Activated CD4-positive, CD25-positive, alpha-beta regulatory T cell treated with anti-CD3 and anti-CD28 coated beads, Interleukin-2, amount 50 U/mL, for 72 hours (primary cell): ENCODE measurements at regions not wholly inside any gene's neighbourhood (a gene's known extent, or its start where the extent isn't known, plus 50 kb on each side); places are given as distances from the start of the nearest gene placed in this dataset.

Experiments
- DNase-seq: peaks from one replicate; pipeline ENCODE4 v3.0.0; 2021

GRCh38 chr10:108452533-108452932 is 1288.0 kb upstream of the SORCS1 start:
- DNase-seq, result no peak

- no peak for DNase-seq
Measured at GRCh38 chr10:108450280-108450679, 1285.8 kb upstream of the SORCS1 start.

- no peak for DNase-seq
Measured at GRCh38 chr10:108445746-108446145, 1281.2 kb upstream of the SORCS1 start.

- no peak for DNase-seq
Measured at GRCh38 chr10:108443636-108444035, 1279.1 kb upstream of the SORCS1 start.

GRCh38 chr10:108439397-108439796 is 1274.9 kb upstream of the SORCS1 start:
- no peak for DNase-seq

- no peak for DNase-seq
Measured at GRCh38 chr10:108436096-108436495, 1271.6 kb upstream of the SORCS1 start.

GRCh38 chr10:108434559-108435252 is 1270.2 kb upstream of the SORCS1 start:
- no peak for DNase-seq

GRCh38 chr10:108427146-108427545 is 1262.6 kb upstream of the SORCS1 start:
- DNase-seq, result no peak

- DNase-seq, result no peak
Measured at GRCh38 chr10:108425283-108425964, 1260.9 kb upstream of the SORCS1 start.

- no peak for DNase-seq
Measured at GRCh38 chr10:108424656-108425055, 1260.2 kb upstream of the SORCS1 start.

GRCh38 chr10:108422286-108422685 is 1257.8 kb upstream of the SORCS1 start:
- no peak for DNase-seq

GRCh38 chr10:108421266-108421665 is 1256.8 kb upstream of the SORCS1 start:
- DNase-seq, result no peak

- DNase-seq, result no peak
Measured at GRCh38 chr10:108413954-108414353, 1249.4 kb upstream of the SORCS1 start.

GRCh38 chr10:108412323-108412722 is 1247.8 kb upstream of the SORCS1 start:
- no peak for DNase-seq

- no peak for DNase-seq
Measured at GRCh38 chr10:108411894-108412293, 1247.4 kb upstream of the SORCS1 start.

- DNase-seq, result no peak
Measured at GRCh38 chr10:108411206-108411605, 1246.7 kb upstream of the SORCS1 start.

- no peak for DNase-seq
Measured at GRCh38 chr10:108410236-108410635, 1245.7 kb upstream of the SORCS1 start.

- DNase-seq, result no peak
Measured at GRCh38 chr10:108409306-108409705, 1244.8 kb upstream of the SORCS1 start.

GRCh38 chr10:108404155-108404554 is 1239.6 kb upstream of the SORCS1 start:
- no peak for DNase-seq

GRCh38 chr10:108399465-108399864 is 1235.0 kb upstream of the SORCS1 start:
- no peak for DNase-seq

GRCh38 chr10:108393089-108393488 is 1228.6 kb upstream of the SORCS1 start:
- no peak for DNase-seq

- no peak for DNase-seq
Measured at GRCh38 chr10:108392286-108392685, 1227.8 kb upstream of the SORCS1 start.

- DNase-seq, result no peak
Measured at GRCh38 chr10:108388706-108389105, 1224.2 kb upstream of the SORCS1 start.

- no peak for DNase-seq
Measured at GRCh38 chr10:108385963-108386362, 1221.5 kb upstream of the SORCS1 start.

- no peak for DNase-seq
Measured at GRCh38 chr10:108384378-108384777, 1219.9 kb upstream of the SORCS1 start.
